ENCODE measurements at regions not wholly inside any gene's neighbourhood (a gene's known extent, or its start where the extent isn't known, plus 50 kb on each side); places are given as distances from the start of the nearest gene placed in this dataset.
"Not testable (repeated sequence)": the region's sequence is repeated elsewhere in the genome, so short reads cannot be mapped to it uniquely, and the experiment has no call there.

DNA sequence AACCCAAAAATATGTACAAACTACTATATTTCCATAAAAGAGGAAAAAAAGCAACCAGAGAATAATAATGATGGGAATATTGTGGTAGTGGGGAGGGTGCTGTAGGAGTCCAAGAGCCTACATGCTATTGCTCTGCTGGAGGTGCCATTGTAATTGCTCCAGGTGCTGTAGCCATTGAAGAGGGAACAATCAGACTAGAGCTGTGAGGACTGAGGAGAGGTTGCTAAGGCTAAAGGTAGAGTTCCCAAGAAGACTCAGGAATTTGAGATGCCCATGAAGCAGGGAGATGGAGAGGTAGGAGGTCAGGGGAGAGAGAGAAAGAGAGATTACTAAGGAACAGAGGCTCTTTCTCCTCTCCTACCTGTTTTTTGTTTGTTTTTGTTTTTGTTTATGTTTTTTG lies 394.0 kb downstream of the DMRTA1 start:
- DNase-seq (ENCODE audit: low read depth) = no peak

DNA sequence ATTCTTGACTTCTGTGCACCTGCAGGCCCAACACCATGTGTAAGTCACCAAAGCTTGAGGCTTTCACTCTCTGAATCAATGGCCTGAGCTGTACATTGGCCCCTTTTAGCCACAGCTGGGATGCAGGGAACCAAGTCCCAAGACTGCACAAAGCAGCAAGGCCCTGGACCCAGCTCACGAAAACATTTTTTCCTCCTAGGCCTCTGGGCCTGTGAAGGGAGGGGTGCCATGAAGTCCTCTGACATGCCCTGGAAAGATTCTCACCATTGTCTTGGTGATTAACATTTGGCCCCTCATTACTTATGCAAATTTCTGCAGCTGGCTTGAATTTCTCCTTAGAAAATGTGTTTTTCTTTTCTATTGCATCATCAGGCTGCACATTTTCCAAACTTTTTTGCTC lies 398.6 kb downstream of the DMRTA1 start:
- not testable (repeated sequence) for DNase-seq (ENCODE audit: low read depth)

DNA sequence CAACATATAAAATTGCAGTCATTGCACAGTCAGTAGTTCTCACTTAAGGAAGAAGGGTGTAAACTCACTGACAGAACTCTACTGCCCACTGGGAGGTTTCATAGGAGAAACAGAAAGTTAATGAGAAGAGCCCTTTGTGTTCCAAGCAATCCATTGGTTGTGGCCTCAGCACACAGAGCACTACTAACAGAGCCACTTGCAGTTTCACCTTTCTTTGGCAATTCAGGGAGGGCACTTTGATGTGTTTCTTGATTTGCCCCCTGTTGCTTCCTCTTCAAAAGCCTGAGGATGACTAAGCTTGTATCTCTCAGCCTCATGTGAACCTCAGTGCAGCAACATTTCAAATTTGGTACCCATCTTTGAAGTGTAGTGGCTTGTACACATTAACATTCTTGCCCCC lies 409.4 kb downstream of the DMRTA1 start:
- no peak for DNase-seq (ENCODE audit: low read depth)

DNA sequence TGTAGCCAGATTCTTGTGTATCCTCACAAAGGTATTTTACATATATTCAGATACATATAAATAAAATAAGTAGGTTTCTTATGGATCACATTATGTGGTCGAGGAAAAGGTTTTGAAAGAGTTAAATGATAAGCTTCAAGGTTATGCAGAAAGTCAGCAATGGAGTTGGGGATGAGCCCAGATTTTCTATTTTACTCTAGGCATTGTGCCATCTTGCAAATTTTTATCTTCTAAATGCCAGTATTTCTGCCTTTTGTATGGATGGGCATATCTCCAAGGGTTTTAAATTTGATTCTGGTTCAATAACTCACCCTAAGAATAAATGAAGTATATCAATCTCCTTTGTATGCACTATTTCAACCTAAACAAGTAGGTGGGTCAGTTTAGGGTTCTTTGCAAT lies 410.7 kb downstream of the DMRTA1 start:
- DNase-seq (ENCODE audit: low read depth) = no peak

DNA sequence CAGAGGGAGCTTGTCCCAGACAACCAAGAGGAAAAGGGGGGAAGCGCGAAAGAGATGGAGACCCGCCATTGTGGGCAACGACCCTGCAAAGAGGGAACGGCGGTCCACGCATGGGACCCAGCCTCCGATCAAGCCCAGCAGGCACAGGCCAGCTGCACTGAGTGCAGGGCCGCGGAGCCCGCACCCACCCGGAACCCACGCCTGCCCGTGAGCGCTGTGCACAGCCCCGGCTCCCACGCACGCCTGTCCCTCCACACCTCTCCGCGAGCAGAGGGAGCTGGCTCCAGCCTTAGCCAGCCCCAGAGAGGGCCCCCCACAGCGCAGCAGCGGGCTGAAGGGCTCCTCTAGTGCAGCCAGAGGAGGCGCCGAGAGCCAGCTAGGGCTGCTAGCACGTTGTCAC lies 416.5 kb downstream of the DMRTA1 start:
- no peak for DNase-seq (ENCODE audit: low read depth)

DNA sequence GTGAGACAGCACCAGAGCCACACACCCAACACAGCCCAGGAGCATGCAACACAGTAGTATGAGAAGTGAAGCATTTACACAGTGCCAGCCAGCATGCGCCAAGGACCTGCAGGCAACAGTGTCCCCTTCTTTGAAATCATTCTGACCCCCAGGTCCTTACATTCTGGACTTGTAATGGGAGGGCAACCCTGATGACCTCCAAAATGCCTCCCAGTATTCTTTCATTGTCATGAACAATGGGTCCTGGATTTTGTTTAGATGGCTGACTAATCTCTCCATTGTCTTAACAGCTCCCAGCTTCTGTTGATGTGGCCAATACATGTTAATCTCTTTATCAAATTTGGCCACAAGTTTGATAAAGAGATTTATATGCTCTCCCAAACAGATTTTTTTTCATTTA lies 417.1 kb downstream of the DMRTA1 start:
- DNase-seq (ENCODE audit: low read depth) = no peak

DNA sequence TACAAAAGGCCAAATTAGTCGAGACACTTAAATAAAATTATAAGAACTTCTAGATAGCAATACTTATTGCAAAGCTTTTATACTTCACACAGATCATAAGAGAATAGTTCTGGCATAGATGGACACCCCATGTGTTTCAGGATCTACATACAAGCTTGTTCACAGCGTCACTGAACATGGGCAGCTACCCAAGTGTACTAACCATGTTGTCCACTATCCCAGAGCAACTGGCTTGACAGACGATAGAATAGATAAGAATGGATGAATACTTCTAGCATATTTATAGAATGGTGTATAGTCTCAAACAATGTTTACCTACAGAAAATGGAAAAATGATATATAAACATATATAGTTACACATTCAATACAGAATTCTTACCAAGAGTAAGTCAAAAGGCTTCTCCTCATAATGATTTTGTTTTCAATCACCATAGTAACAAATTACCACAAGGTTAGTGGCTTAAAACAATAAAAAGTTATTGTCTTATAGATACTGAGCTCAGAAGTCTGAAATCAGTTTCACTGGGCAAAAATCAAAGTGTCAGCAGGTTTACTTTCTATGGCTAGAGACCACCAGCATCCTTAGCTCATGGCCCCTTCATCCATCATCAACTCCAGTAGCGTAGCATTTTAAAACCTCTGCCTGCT lies 446.7 kb downstream of the DMRTA1 start:
- no peak for DNase-seq (ENCODE audit: low read depth)

DNA sequence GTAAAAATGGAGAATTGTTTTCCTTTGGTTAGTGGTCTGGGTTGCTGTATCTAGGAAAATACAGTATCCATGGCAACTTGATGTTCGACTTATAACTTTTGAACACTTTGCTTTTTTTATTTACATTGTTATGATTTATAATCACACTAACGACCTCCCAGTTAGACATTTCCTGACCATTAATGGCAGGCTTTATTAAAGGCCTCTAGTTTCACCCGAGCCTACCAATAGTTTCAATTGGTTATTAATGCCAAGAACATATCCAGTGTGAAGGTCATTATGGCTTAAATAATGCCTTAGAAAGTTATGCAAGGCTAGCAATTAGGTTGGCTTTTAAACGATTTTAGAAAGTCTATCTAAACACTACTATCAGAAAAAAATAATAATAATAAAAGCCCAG lies 452.0 kb downstream of the DMRTA1 start:
- DNase-seq (ENCODE audit: low read depth) = no peak

DNA sequence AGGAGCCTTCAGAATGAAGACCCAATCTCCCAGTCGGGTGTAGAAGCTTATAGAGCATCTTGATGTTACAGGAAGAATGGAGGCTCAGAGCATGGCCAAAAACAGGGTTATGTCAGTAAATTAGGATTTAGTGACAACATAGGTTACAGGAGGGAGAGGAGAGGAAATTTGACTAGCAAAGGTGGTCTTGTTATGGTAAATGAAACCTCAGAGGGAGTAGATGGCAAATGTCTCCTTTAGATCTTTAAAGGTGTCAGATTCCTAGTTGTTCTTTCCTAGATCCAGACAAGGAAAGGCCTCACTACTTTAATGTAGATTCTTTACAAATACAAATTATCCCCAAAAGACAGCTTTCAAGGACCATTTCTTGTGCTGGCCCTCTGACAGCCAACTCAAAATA lies 465.0 kb downstream of the DMRTA1 start:
- no peak for DNase-seq (ENCODE audit: low read depth)

DNA sequence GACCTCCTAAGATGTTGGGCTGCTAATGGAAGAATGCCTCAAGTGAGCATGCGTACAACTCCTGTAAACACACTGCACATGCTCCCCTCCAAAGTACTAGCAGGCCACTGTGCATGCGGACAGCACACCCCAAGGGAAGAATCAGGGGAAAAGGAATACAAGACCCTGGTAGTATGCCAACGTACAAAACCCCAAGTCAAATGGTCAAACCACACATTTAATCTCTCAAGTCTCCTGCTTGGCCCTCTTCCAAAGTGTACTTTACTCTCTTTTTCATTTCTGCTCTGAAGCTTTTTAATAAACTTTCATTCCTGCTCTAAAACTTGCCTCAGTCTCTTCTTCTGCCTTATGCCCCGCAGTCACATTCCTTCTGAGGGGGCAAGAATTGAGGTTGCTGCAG lies 466.4 kb downstream of the DMRTA1 start:
- no peak for DNase-seq (ENCODE audit: low read depth)

DNA sequence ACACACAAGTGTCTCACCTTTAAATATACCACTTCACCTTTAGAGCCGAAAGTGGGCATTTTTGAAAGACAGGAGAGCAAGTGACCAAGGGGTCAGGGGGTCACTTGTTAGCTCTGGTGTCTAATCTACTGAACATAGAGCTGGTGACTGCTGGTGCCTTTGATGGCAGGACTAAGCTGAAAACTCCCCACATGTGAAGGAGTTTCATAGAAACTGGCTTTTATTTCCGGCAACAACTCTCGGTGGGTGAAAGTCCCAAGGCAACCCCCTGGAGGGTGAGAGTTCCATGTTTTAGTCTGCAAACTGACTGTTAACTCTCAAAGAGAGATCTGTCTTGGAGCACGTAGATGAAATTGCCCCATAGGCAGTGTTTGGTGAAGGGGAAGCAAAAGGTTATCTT lies 466.9 kb downstream of the DMRTA1 start:
- no peak for DNase-seq (ENCODE audit: low read depth)

DNA sequence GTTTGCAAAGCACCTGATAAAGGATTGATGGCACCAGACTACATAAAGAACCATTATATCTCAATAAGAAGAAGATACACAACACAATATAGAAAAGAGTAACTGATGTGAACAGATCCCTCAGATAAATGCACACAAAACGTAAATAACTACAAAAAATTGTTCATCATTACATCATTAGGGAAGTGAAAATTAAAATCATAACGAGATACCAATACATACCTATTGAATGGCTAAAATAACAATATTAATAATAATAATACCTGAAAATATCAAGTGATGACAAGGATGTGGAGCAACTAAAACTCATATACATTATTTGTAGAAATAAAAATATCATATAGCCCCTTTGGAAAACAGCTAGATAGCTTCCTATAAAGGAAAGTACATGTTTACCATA lies 469.5 kb downstream of the DMRTA1 start:
- DNase-seq (ENCODE audit: low read depth) = no peak

DNA sequence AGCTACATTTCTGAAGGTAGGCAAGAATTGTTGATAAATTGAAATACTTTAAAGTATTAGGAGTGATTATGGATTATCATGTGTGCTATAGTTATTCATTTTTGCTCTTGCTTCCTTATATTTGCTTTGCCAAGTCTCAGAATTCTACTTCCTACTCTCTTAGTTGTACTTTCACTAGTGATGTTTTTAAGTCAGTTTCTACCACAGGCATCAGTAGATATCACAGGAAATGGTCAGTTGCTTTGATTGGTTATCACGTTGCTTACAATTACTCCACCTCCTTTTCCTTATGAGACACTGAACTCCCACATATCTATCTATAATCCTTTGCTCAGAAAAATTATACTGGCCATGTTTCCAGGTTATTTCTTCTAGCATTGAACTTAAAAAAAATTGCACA lies 472.8 kb downstream of the DMRTA1 start:
- DNase-seq (ENCODE audit: low read depth) = no peak

DNA sequence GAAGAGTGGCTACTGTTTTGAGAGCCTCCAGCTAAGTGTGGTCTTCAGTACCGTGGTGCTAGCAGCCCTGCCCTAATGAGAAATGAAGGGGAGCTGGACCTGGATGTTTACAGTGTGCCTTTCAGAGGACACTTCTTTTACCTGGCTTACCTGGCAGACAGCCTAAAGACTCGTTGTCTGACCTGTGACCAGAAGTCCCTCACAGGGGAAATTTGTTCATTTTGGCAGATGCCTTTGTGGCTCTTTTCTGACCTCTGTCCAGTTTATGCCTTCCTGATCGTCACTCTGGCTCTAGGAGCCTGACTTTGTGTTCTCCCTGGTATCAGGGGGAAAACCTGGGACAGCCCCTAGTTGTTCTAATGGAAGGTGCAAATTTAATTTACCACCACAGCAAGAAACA lies 475.1 kb downstream of the DMRTA1 start:
- DNase-seq (ENCODE audit: low read depth) = no peak

DNA sequence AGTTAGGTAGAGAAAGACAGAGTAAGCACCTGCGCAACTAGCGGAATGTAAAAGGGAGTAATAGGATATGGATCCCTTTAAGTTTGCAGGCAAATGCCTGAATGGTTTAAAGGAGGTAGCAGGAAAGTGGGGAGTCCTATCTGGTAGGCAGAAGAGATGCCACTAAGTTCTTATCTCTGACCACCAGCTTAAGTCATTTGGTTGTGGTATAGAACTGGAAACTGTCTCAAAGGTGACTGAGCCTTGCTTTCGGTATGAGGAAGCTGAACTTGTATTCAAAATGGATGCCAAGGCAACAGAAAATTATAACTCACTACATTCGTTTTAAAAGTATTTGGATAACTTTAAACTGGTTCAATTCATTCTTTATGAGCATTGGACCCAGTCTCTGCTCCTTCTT lies 475.6 kb downstream of the DMRTA1 start:
- no peak for DNase-seq (ENCODE audit: low read depth)

DNA sequence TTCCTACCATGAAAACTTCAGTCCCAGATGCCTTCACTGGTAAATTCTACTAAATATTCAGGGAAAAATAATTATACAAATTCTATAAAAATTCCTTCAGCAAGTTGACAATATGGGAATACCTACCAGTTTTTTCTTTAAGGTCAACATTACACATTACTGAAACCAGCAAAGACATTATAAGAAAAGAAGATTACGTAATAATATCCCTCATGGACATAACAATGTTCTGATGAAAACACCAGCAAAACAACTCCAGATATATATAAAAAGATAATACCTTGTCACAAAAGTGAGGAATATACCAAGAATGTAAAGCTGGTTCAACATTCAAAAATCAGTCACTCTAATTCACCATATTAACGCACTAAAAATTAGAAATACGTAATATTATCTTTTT lies 507.9 kb downstream of the DMRTA1 start:
- no peak for DNase-seq (ENCODE audit: low read depth)

DNA sequence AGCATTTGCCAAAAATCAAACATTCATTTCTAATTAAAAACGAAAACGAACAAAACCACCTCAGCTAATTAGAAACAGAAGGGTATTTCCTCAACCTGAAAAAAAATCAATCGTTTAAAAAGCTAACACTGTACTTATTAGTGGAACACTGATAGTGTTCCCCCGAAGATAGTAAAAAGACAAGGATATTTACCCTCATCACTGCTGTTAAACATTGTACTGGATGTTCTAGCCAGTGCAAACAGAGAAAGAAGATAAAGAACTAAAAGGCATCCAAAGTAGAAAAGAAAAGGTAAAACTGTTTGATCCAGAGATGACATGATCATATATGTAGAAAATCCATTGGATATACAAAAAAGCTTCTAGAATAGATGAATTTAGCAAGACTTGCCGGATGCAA lies 508.3 kb downstream of the DMRTA1 start:
- no peak for DNase-seq (ENCODE audit: low read depth)

DNA sequence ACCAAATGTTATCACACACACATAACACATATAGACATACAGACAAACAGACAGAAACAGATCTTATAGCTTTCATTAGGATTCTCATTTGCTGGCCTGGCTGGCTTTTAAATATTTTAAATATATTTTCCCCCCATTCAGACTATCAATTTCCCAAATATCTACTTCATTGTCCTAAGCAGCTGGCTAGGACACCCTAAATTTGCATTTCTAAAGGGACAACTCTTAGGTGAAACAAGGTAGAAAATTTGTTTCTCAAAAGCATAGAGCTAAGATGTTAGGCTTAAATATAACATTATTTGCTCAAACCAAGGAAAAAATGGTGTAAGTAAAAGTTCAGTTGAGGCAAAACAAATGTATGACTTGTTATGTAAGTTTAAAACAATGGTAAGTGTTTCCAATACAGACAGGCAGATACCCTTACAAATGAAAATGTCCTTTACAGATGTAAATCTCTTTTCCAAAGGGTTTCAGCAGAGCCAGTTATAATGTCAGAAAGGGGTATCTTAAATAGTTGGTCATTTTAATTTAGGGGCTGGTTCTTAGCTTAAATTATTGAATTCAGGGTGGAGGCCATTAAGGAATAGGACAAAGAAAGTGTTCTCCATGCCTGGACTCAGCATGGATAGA lies 522.8 kb downstream of the DMRTA1 start:
- DNase-seq (ENCODE audit: low read depth) = no peak

DNA sequence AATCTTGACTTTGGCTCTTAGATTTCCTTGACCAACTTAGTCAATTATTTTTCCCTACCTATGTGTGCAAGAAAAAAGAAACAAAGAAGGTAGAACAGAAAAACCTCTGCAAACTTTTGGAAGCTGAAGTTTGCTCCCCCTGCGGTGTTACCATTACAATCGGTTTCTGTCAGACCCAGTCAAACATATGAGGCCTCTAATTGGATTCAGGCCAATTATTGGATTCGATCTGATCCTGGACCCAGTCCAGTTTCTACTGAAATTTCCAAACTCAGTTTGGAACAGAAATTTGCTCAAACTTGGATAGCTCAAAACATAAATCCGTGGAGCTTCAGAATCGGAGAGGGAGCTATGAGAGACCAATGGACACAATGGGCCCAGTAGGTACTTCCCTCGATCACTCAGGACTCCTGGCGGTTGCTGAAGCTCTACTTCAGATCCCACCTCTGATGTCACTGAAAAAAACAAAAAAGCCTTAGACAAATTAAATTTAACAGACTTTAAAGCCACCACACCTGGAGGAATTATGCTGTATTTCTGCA lies 523.9 kb downstream of the DMRTA1 start:
- no peak for DNase-seq (ENCODE audit: low read depth)

DNA sequence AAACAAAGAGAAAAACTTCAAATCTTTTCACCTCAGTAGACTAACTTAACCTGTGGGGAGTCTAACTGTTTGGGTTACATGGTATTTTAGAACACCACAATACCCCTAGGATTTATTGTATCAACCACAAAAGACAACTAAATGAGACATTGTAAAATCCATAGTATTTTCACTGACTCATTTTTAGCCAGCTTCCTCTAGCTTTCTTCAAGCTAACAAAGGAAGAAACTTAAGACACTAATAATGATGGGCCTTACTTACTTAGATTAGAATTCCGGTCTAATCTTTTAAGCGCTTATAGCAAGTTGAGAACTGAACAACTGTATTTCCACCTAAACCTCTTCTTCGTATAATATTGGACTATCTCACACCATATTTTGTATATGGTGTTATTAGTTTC lies 529.3 kb downstream of the DMRTA1 start:
- DNase-seq (ENCODE audit: low read depth) = no peak

DNA sequence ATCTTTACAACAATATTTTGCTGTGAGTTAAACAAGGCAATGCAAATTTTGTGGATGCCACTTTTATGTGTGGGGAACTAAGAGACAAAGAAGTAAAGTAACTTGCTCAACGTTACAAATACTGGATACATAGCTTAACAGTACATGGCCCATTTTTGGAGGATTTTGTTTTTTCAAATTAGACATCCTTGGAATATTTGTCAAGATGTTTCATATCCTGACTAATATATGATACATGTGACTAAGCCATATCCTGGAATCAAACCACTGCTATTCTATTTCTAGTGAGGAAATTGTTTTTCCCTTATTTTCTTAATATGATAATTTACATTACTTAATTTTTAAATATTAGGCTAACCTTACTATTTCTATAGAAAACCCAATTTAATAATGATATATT lies 529.8 kb downstream of the DMRTA1 start:
- no peak for DNase-seq (ENCODE audit: low read depth)

DNA sequence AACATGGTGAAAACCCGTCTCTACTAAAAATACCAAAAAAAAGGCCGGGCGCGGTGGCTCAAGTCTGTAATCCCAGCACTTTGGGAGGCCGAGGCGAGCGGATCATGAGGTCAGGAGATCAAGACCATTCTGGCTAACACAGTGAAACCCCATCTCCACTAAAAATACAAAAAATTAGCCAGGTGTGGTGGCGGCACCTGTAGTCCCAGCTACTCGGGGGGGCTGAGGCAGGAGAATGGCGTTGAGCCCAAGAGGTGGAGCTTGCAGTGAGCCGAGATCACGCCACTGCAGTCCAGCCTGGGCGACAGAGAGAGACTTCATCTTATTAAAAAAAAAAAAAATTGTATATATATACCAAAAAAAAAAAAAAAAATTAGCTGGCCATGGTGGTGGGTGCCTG lies 533.8 kb downstream of the DMRTA1 start:
- not testable (repeated sequence) for DNase-seq (ENCODE audit: low read depth)

DNA sequence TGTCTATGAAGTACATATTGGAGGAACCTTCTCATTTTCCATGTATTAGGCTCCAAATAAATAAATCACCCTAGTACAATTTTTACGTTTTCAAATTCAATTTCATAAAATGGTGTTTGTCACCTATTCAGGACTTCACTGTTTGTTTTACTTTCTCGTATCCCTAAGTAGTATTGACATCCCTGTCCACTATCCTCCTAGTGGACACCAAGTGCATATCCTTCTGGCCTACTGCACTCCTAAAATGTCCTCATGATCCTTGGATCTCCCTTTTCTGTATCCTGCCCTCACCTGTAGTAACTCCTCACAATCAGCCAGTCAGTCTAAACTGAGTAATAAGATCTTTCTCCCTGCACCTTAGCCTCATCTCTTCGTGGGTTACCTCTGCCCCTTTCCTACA lies 539.9 kb downstream of the DMRTA1 start:
- DNase-seq (ENCODE audit: low read depth) = no peak

DNA sequence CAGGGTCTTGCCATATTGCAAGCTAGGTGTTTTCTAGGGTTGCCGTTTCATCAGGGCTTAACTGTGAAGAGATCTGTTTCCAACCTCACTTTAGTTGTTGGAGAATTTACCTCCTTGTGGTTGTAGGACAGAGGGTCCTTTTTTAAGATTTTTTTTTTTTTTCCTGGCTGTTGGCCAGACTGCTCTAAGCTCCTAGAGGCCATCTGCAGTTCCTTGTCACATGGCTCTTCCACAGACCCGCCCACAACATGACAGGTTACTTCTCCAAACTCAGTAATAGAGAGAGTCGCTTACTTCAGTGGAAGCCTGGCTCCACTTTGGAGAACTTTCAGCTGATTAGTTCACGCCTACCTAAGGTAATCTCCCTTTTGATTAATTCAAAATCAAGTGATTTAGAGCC lies 543.7 kb downstream of the DMRTA1 start:
- DNase-seq (ENCODE audit: low read depth) = no peak

Measured in fibroblast of the conjunctiva (primary cell).